GM10266 (cell line): ENCODE measurements at regions not wholly inside any gene's neighbourhood (a gene's known extent, or its start where the extent isn't known, plus 50 kb on each side); places are given as distances from the start of the nearest gene placed in this dataset.

ENCODE experiments used
- DNase-seq: peaks from one replicate; pipeline ENCODE4 v3.0.0; 2012; ENCODE audit errors: extremely low spot score
- CTCF ChIP-seq: IDR thresholded peaks from 2 replicates; pipeline ENCODE4 v1.5.1; 2012; ENCODE audit warnings: mild to moderate bottlenecking, low read depth; ENCODE audit not compliant: control insufficient read depth, insufficient read depth; ENCODE audit errors: missing control alignments

GRCh38 chr14:98192946-98193345 is 1079.1 kb downstream of the BCL11B start:
- no peak for TF ChIP-seq CTCF
- DNase-seq: no peak

GRCh38 chr14:98194821-98195220 is 1077.2 kb downstream of the BCL11B start:
- TF ChIP-seq CTCF: no peak
- DNase-seq: no peak

- no peak for DNase-seq
Measured at GRCh38 chr14:98195256-98195655, 1076.7 kb downstream of the BCL11B start.

GRCh38 chr14:98197933-98198332 is 1074.1 kb downstream of the BCL11B start:
- no peak for TF ChIP-seq CTCF
- DNase-seq: no peak

More at GRCh38 chr14:98195256-98195655, 1076.7 kb downstream of the BCL11B start:
- no peak for TF ChIP-seq CTCF

GRCh38 chr14:98198385-98198784 is 1073.6 kb downstream of the BCL11B start:
- peak; percentile 49 for DNase-seq
- TF ChIP-seq CTCF: no peak

GRCh38 chr14:98200601-98201000 is 1071.4 kb downstream of the BCL11B start:
- DNase-seq: no peak
- TF ChIP-seq CTCF: no peak

- no peak for TF ChIP-seq CTCF
- no peak for DNase-seq
Measured at GRCh38 chr14:98203421-98203820, 1068.6 kb downstream of the BCL11B start.
